ENCODE measurements at regions not wholly inside any gene's neighbourhood (a gene's known extent, or its start where the extent isn't known, plus 50 kb on each side); places are given as distances from the start of the nearest gene placed in this dataset.

DNA sequence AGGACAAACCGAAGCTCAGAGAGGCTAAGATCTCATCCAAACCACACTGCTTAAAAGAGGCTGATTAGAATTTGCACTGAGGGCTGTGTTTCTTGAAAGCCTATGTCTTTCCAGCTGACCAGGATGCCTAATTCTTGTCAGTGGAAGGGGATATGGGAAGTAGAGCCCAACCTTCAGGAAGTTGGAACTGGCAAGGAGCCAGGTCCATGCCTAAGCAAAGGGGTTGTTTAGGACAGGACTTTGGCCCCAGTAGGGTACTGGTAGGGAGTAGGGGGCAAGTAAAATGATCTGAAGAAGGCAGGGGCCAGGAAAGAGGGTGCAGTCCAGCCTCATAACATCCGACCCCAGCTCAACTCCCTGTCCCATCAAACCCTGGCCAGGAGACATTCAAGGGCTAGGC lies 130.9 kb downstream of the GAS1 start:
- DNase-seq (no peak), ATAC-seq (no peak)

GRCh38 chr9:86812616-86813015 lies 134.7 kb downstream of the GAS1 start:
- H3K9me3 ChIP-seq = no peaks in the 10 kb centered on the region
- H3K4me1 ChIP-seq = no peaks in the 10 kb centered on the region
- H3K27me3 ChIP-seq = peaks cover 5% of the 10 kb centered on the region
- no peak overlapping the region for H3K4me3 ChIP-seq
- H3K36me3 ChIP-seq = no peaks in the 10 kb centered on the region
- H3K27ac ChIP-seq = no peak overlapping the region
- TF ChIP-seq, protein P1, sequence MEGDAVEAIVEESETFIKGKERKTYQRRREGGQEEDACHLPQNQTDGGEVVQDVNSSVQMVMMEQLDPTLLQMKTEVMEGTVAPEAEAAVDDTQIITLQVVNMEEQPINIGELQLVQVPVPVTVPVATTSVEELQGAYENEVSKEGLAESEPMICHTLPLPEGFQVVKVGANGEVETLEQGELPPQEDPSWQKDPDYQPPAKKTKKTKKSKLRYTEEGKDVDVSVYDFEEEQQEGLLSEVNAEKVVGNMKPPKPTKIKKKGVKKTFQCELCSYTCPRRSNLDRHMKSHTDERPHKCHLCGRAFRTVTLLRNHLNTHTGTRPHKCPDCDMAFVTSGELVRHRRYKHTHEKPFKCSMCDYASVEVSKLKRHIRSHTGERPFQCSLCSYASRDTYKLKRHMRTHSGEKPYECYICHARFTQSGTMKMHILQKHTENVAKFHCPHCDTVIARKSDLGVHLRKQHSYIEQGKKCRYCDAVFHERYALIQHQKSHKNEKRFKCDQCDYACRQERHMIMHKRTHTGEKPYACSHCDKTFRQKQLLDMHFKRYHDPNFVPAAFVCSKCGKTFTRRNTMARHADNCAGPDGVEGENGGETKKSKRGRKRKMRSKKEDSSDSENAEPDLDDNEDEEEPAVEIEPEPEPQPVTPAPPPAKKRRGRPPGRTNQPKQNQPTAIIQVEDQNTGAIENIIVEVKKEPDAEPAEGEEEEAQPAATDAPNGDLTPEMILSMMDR (IDR thresholded peaks at IDR 0.05) = no peak
- DNase-seq (no peak), ATAC-seq (no peak)
- intact Hi-C loops (cut with DNase I) = no loop called here

More for the DNA sequence above, 130.9 kb downstream of the GAS1 start:
- Histone ChIP-seq H3K9me3 (peaks cover 4% of the 10 kb centered on the region), H3K27me3 (peaks cover 5% of the 10 kb centered on the region), H3K4me1 (no peaks in the 10 kb centered on the region), H3K4me3 (no peak overlapping the region), H3K27ac (no peak overlapping the region), H3K36me3 (no peaks in the 10 kb centered on the region)
- TF ChIP-seq, protein P1 (IDR thresholded peaks at IDR 0.05) = no peak
- intact Hi-C loops (cut with DNase I) = no loop called here

- DNase-seq = no peak
- TF ChIP-seq, protein P1 (IDR thresholded peaks at IDR 0.05) = no peak
- H3K27me3 ChIP-seq = peaks cover 5% of the 10 kb centered on the region
- ATAC-seq = no peak
- intact Hi-C loops (cut with DNase I) = no loop called here
- H3K27ac ChIP-seq = no peak overlapping the region
- no peaks in the 10 kb centered on the region for H3K4me1 ChIP-seq
- no peaks in the 10 kb centered on the region for H3K36me3 ChIP-seq
- H3K4me3 ChIP-seq = no peak overlapping the region
- H3K9me3 ChIP-seq = no peaks in the 10 kb centered on the region
Observed at GRCh38 chr9:86809759-86810367, 137.4 kb downstream of the GAS1 start.

- ATAC-seq = no peak
- Histone ChIP-seq H3K27ac (no peak overlapping the region), H3K4me1 (no peaks in the 10 kb centered on the region), H3K27me3 (peaks cover 5% of the 10 kb centered on the region), H3K4me3 (no peak overlapping the region), H3K9me3 (no peaks in the 10 kb centered on the region), H3K36me3 (no peaks in the 10 kb centered on the region)
- DNase-seq = no peak
- TF ChIP-seq, protein P1 (IDR thresholded peaks at IDR 0.05) = no peak
- intact Hi-C loops (cut with DNase I) = no loop called here
Observed at GRCh38 chr9:86809151-86809550, 138.2 kb downstream of the GAS1 start.

GRCh38 chr9:86807367-86807976 lies 139.8 kb downstream of the GAS1 start:
- Histone ChIP-seq H3K27ac (no peak overlapping the region), H3K27me3 (no peaks in the 10 kb centered on the region), H3K4me1 (no peaks in the 10 kb centered on the region), H3K36me3 (no peaks in the 10 kb centered on the region), H3K4me3 (no peak overlapping the region), H3K9me3 (no peaks in the 10 kb centered on the region)
- ATAC-seq = no peak
- DNase-seq = no peak
- intact Hi-C loops (cut with DNase I) = no loop called here
- TF ChIP-seq, protein P1 (IDR thresholded peaks at IDR 0.05) = no peak

Data from upper lobe of right lung (tissue), 1 donor.